ENCODE measurements at regions not wholly inside any gene's neighbourhood (a gene's known extent, or its start where the extent isn't known, plus 50 kb on each side); places are given as distances from the start of the nearest gene placed in this dataset.

- Mint-ChIP-seq H3K4me3 (no peak overlapping the region), H3K4me1 (no peaks in the 10 kb centered on the region), H3K27me3 (no peaks in the 10 kb centered on the region), H3K9me3 (ENCODE audit: low read depth) (no peaks in the 10 kb centered on the region), H3K27ac (no peak overlapping the region), H3K36me3 (ENCODE audit: low read depth) (no peaks in the 10 kb centered on the region)
- ATAC-seq (no peak), DNase-seq (no peak)
- intact Hi-C loops (cut with DNase I, micrococcal nuclease), result no loop called here
- ChIA-PET POLR2A (no interaction called here), CTCF (no interaction called here)
Observed at GRCh38 chr4:8772499-8773123, 99.0 kb downstream of the HMX1 start.

DNA sequence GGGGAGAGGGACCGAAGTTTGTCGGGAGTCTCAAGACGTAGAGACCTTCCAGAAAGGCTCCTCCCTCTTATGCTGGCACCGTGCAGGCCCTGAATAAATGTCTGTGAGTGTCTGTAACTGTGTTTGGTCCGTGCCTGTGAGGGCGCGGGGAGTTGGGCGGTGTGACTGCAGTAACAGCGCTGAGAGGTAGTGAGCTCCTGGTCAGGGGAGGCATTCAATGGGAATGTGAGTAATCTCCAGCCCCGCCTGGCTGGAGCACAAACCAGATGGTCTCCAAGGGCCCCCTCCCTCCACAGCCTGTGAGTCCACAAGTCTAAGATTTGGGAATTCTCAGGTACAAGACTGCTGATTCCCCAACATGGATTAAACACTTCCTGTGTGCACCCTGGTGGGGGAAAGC lies 100.0 kb downstream of the HMX1 start:
- intact Hi-C loops (cut with DNase I, micrococcal nuclease), result no loop called here

GRCh38 chr4:8771258-8771590 lies 100.4 kb downstream of the HMX1 start:
- POLR2A ChIA-PET, result no interaction called here
- H3K36me3 Mint-ChIP-seq (ENCODE audit: low read depth), result no peaks in the 10 kb centered on the region
- H3K4me1 Mint-ChIP-seq, result no peaks in the 10 kb centered on the region
- no peaks in the 10 kb centered on the region for H3K9me3 Mint-ChIP-seq (ENCODE audit: low read depth)
- no peak overlapping the region for H3K4me3 Mint-ChIP-seq
- no peaks in the 10 kb centered on the region for H3K27me3 Mint-ChIP-seq
- DNase-seq (no peak), ATAC-seq (no peak)
- no peak overlapping the region for H3K27ac Mint-ChIP-seq
- CTCF ChIA-PET, result no interaction called here
- intact Hi-C loops (cut with DNase I, micrococcal nuclease), result no loop called here

More for the DNA sequence above, 100.0 kb downstream of the HMX1 start:
- no peak for DNase-seq
- Mint-ChIP-seq H3K4me3 (no peak overlapping the region), H3K27me3 (no peaks in the 10 kb centered on the region), H3K36me3 (ENCODE audit: low read depth) (no peaks in the 10 kb centered on the region), H3K27ac (no peak overlapping the region), H3K9me3 (ENCODE audit: low read depth) (no peaks in the 10 kb centered on the region), H3K4me1 (no peaks in the 10 kb centered on the region)
- ATAC-seq, result no peak
- POLR2A ChIA-PET, result no interaction called here
- CTCF ChIA-PET, result no interaction called here

DNA sequence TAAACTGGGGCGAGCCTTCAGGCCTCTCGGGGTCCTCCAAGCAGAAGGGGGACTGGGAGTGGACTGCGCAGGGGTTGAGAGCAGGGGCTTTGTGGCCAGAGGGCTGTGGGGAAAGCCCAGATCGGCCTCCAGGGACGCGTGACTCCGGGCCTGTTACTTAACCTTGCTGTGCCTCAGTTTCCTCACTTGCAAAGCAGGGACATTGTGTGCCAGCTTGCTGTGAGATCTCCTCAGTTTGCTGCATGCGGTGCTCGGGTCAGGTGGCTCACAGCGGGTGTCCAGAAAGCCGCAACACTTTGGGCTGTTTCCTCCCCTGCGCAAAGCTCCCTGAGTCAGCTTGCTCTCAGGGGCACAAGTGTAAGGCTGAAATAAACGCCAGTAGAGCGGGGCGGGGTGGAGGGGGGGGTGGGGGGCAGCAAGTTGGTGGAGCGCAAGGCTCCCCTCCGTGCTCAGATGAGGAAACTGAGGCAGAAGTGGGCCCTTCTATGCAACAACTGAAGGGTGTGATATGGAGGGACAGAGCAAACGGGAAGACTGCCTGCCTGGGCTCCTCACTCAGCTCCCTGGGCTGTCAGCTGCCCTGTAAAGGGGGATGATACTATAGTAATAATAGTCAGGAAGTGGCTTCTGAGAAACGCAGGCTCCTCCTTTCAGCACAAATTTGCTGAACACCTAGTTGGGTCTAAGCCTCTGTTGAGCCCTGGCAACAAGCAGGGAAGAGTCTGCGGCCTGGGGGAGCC lies 101.0 kb downstream of the HMX1 start:
- H3K9me3 Mint-ChIP-seq (ENCODE audit: low read depth), result no peaks in the 10 kb centered on the region
- H3K4me3 Mint-ChIP-seq, result no peak overlapping the region
- no peaks in the 10 kb centered on the region for H3K27me3 Mint-ChIP-seq
- ChIA-PET CTCF (no interaction called here), POLR2A (no interaction called here)
- DNase-seq, result no peak
- no peak for ATAC-seq
- H3K27ac Mint-ChIP-seq, result no peak overlapping the region
- no peaks in the 10 kb centered on the region for H3K36me3 Mint-ChIP-seq (ENCODE audit: low read depth)
- intact Hi-C loops (cut with DNase I, micrococcal nuclease), result no loop called here
- no peaks in the 10 kb centered on the region for H3K4me1 Mint-ChIP-seq

DNA sequence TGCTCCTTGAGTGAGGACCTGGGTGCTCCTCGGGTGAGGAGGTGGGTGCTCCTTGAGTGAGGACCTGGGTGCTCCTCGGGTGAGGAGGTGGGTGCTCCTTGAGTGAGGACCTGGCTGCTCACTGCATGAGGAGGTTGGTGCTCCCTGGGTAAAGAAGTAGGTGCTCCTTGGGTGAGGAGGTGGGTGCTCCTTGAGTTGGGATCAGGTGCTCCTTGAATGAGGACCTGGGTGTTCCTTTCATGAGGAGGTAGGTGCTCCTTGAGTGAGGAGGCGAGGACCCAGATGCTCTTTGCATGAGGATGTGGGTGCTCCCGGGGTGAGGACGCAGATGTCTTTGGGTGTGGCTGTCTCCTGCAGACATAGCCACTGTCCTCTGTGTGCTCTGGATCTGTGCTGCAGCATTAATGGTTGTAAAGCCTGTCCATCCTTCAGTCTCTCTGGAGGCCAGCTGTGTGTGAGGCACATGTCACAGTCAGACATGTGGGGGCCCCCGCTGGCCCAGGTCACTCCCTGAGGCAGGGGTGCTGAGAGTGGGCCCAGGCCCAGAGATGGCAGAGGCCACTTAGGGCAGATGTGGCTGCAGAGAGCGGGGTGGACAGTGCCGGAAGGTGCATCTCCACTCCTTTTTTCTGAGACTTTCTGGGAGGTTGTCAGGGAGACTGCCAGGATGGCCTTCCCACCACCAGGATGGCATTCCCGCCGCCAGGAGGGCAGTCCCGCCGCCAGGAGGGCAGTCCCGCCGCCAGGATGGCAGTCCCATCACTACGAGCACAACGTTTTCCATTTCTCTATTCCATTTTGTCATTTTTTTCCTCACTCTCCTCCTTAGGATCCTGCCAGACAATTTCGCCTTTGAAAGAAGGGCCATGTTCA lies 101.8 kb downstream of the HMX1 start:
- ChIA-PET POLR2A (no interaction called here), CTCF (no interaction called here)
- Mint-ChIP-seq H3K4me3 (no peak overlapping the region), H3K36me3 (ENCODE audit: low read depth) (no peaks in the 10 kb centered on the region), H3K4me1 (no peaks in the 10 kb centered on the region), H3K27me3 (no peaks in the 10 kb centered on the region), H3K27ac (no peak overlapping the region), H3K9me3 (ENCODE audit: low read depth) (no peaks in the 10 kb centered on the region)
- DNase-seq (no peak), ATAC-seq (no peak)
- intact Hi-C loops (cut with DNase I, micrococcal nuclease), result no loop called here

DNA sequence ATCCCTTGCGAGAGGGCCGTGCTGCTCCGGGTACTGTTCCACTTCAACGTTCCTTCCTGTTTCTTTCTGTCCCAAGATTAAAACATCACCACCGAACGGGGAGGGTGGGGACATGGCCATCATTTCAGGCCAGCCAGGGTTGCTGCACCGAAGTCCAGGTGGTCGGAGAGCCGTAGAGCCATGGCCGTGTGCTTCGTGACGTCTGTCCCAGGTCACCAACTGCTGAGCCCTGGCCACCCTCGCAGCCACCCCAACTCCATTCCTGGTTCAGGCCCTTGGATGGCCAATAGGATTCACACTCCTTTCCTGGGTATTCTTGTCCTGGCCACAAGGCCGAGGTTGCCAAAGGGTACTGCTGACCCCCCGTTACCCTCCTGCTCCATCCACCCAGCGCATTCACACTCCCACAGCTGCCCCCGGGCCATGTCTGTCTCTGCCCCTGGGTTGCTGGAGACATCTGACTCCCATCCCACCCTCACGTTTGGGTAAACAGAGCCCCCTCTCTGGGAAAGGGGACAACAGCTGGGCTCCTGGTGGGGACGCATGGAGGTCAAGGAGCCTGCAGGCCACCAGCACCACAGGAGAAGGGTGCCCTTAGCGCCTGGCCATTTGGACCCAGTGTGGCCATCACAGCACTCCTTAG lies 103.2 kb downstream of the HMX1 start:
- ChIA-PET CTCF (no interaction called here), POLR2A (no interaction called here)
- no peaks in the 10 kb centered on the region for H3K9me3 Mint-ChIP-seq (ENCODE audit: low read depth)
- H3K4me3 Mint-ChIP-seq, result no peak overlapping the region
- intact Hi-C loops (cut with DNase I, micrococcal nuclease), result no loop called here
- ATAC-seq (no peak), DNase-seq (no peak)
- H3K27me3 Mint-ChIP-seq, result no peaks in the 10 kb centered on the region
- no peak overlapping the region for H3K27ac Mint-ChIP-seq
- H3K36me3 Mint-ChIP-seq (ENCODE audit: low read depth), result no peaks in the 10 kb centered on the region
- no peaks in the 10 kb centered on the region for H3K4me1 Mint-ChIP-seq

DNA sequence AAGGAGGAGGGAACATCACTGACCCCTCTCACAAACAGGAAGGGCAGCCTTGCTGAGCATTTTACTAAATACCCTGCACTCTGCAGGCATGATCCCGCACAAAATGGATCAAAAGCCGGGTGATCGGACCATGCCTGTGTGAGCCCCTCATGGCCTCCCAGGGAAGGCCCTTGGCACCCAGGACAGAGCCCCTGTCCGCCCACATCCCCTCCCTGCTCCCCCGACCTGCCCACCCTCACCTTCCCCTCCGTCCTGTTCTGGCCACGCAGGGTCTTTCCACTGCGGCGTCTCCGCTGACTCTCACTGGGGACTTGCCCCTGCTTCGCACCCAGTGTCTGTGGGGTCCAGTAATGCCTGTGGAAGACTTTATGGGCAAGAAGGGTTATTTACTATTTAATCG lies 105.0 kb downstream of the HMX1 start:
- ATAC-seq (no peak), DNase-seq (no peak)
- CTCF ChIA-PET, result no interaction called here
- Mint-ChIP-seq H3K27ac (no peak overlapping the region), H3K4me1 (no peaks in the 10 kb centered on the region), H3K4me3 (no peak overlapping the region), H3K27me3 (no peaks in the 10 kb centered on the region), H3K36me3 (ENCODE audit: low read depth) (no peaks in the 10 kb centered on the region), H3K9me3 (ENCODE audit: low read depth) (no peaks in the 10 kb centered on the region)
- intact Hi-C loops (cut with DNase I, micrococcal nuclease), result no loop called here
- POLR2A ChIA-PET, result no interaction called here

DNA sequence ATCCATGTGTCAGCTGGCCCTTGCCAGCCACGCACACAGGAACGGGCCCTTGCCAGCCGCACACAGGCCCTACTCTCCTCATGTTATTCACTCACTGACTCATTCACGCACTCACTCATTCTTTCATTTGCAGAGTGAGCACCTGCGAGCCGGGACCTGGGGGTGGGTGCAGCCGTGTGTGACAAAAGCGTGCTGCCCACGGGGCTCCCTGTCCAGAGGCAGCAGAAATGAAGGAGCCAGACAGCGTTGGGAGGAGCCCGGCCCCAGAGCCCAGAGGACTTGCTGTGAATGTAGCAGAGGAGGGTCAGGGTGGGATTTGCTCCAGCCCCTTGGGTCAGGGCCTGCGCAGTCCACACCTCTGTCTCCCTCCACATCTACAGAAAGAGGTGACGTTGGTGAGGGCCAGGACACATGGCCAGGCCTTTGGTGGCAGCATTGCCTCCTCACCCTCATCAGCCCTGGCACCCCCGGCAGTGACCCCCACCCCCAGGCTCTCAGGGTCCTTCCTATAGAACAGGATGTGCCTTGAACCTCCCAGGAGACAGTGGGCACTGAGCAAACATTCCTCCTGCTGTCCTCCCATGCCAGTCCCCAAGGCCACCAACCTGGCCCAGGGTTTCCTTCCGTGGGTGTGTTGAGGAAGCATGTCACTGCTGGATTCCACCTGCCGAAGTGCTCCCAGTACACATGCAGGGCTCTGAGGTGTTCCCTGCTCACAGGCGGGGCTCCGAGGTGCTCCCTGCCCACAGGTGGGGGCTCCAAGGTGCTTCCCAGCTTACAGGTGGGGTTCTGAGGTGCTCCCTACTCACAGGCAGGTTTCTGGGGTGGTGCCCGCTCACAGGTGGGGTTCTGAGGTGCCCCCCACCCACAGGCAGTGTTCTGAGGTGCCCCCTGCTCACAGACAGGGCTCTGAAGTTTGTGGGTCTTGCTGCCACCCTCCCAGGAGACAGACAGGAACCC lies 105.7 kb downstream of the HMX1 start:
- Mint-ChIP-seq H3K27me3 (no peaks in the 10 kb centered on the region), H3K4me1 (no peaks in the 10 kb centered on the region), H3K9me3 (ENCODE audit: low read depth) (no peaks in the 10 kb centered on the region), H3K36me3 (ENCODE audit: low read depth) (no peaks in the 10 kb centered on the region), H3K4me3 (no peak overlapping the region), H3K27ac (no peak overlapping the region)
- ChIA-PET POLR2A (no interaction called here), CTCF (no interaction called here)
- intact Hi-C loops (cut with DNase I, micrococcal nuclease), result no loop called here
- ATAC-seq (no peak), DNase-seq (no peak)

DNA sequence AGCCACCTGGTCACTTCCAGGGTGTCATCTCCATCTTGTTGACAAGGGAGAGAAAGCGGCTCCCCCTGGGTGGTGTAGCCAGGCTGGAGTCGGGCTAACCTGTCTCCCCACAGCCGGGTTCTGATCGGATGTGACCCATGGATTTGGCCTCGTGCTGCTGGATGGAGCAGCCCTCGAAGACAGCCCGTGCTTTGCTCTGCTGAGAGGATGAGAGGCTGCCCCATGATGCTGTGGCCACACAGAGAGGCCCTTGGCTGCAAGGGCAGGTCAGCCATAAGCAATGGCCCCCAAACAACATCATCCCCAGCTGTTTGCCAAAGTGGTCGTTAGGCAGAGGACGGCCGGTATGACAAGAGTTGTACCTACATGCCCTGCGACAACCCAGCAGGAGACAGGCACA lies 106.6 kb downstream of the HMX1 start:
- no peak overlapping the region for H3K4me3 Mint-ChIP-seq
- H3K27me3 Mint-ChIP-seq, result no peaks in the 10 kb centered on the region
- POLR2A ChIA-PET, result no interaction called here
- H3K36me3 Mint-ChIP-seq (ENCODE audit: low read depth), result no peaks in the 10 kb centered on the region
- intact Hi-C loops (cut with DNase I, micrococcal nuclease), result no loop called here
- CTCF ChIA-PET, result no interaction called here
- H3K27ac Mint-ChIP-seq, result no peak overlapping the region
- no peak for ATAC-seq
- DNase-seq, result no peak
- H3K9me3 Mint-ChIP-seq (ENCODE audit: low read depth), result no peaks in the 10 kb centered on the region
- no peaks in the 10 kb centered on the region for H3K4me1 Mint-ChIP-seq

GRCh38 chr4:8763966-8764901 lies 107.4 kb downstream of the HMX1 start:
- intact Hi-C loops (cut with DNase I, micrococcal nuclease), result no loop called here
- CTCF ChIA-PET, result no interaction called here
- no peak for ATAC-seq
- no peaks in the 10 kb centered on the region for H3K4me1 Mint-ChIP-seq
- no peak overlapping the region for H3K4me3 Mint-ChIP-seq
- no peak for DNase-seq
- no peaks in the 10 kb centered on the region for H3K27me3 Mint-ChIP-seq
- POLR2A ChIA-PET, result no interaction called here
- no peak overlapping the region for H3K27ac Mint-ChIP-seq
- H3K36me3 Mint-ChIP-seq (ENCODE audit: low read depth), result no peaks in the 10 kb centered on the region
- H3K9me3 Mint-ChIP-seq (ENCODE audit: low read depth), result no peaks in the 10 kb centered on the region
